ENCODE measurements at regions not wholly inside any gene's neighbourhood (a gene's known extent, or its start where the extent isn't known, plus 50 kb on each side); places are given as distances from the start of the nearest gene placed in this dataset.

- no peak for TF ChIP-seq PATZ1 (CRISPR knock-in tag; IDR thresholded peaks at IDR 0.05)
- no peak for TF ChIP-seq CHD2 (IDR thresholded peaks at IDR 0.05; ENCODE audit: low read depth, low read length)
- TF ChIP-seq PHB2 (IDR thresholded peaks at IDR 0.05; ENCODE audit: partially characterized antibody): no peak
- no peak for TF ChIP-seq PAXIP1 (CRISPR knock-in tag; conservative IDR thresholded peaks at IDR 0.05)
- no peak for TF ChIP-seq SUZ12 (IDR thresholded peaks at IDR 0.05; ENCODE audit: low read depth, low read length)
- no peak for TF ChIP-seq ZNF335 (CRISPR knock-in tag; IDR thresholded peaks at IDR 0.05)
- no peak for TF ChIP-seq MAZ (IDR thresholded peaks at IDR 0.05; ENCODE audit: borderline replicate concordance, low read depth, low read length)
- TF ChIP-seq MAZ (CRISPR knock-in tag; IDR thresholded peaks at IDR 0.05; ENCODE audit: low read depth): no peak
- TF ChIP-seq ATF1 (CRISPR knock-in tag; IDR thresholded peaks at IDR 0.05): no peak
- no peak for TF ChIP-seq PRPF4 (IDR thresholded peaks at IDR 0.05; ENCODE audit: low read depth, low read length, poor library complexity, severe bottlenecking)
- TF ChIP-seq ZNF292 (CRISPR knock-in tag; IDR thresholded peaks at IDR 0.05; ENCODE audit: borderline replicate concordance, low read depth): no peak
- no peak for TF ChIP-seq SMARCC2 (IDR thresholded peaks at IDR 0.05)
- no peak for TF ChIP-seq ZNF567 (CRISPR knock-in tag; IDR thresholded peaks at IDR 0.05; ENCODE audit: borderline replicate concordance)
- TF ChIP-seq CREBL2 (CRISPR knock-in tag; IDR thresholded peaks at IDR 0.05; ENCODE audit: borderline replicate concordance): no peak
- TF ChIP-seq ZNF883 (CRISPR knock-in tag; IDR thresholded peaks at IDR 0.05; ENCODE audit: not compliant biosample characterization): no peak
Observed at GRCh38 chr2:238965371-238966071, 117.6 kb downstream of the TWIST2 start.
